ENCODE measurements at regions not wholly inside any gene's neighbourhood (a gene's known extent, or its start where the extent isn't known, plus 50 kb on each side); places are given as distances from the start of the nearest gene placed in this dataset.

- Histone ChIP-seq H3K36me3 (replicated peaks; ENCODE audit: low read depth, low read length) (no peaks in the 10 kb centered on the region), H3K27me3 (ENCODE audit: low read depth, low read length) (no peaks in the 10 kb centered on the region), H3K79me2 (ENCODE audit: low read length) (no peaks in the 10 kb centered on the region), H3K4me2 (ENCODE audit: low read length) (no peak overlapping the region), H3K4me3 (ENCODE audit: low read length) (no peak overlapping the region), H2AFZ (ENCODE audit: low read depth, low read length) (no peak overlapping the region), H3K27ac (ENCODE audit: low read length) (no peak overlapping the region), H3K9ac (ENCODE audit: low read length) (no peak overlapping the region), H3K4me1 (ENCODE audit: low read length) (no peaks in the 10 kb centered on the region), H3K9me3 (ENCODE audit: insufficient read depth, low read length) (no peaks in the 10 kb centered on the region), H4K20me1 (ENCODE audit: insufficient read depth, low read length) (no peaks in the 10 kb centered on the region)
- TF ChIP-seq CTCF (IDR thresholded peaks at IDR 0.05; ENCODE audit: low read depth, low read length) (no peak), EZH2phosphoT487 (IDR thresholded peaks at IDR 0.05; ENCODE audit: low read depth) (no peak)
These were observed 2284.7 kb downstream of the TP53TG3F start for GRCh38 chr16:35744084-35744483.

- Histone ChIP-seq H2AFZ (ENCODE audit: low read depth, low read length) (no peak overlapping the region), H3K36me3 (replicated peaks; ENCODE audit: low read depth, low read length) (no peaks in the 10 kb centered on the region), H3K4me1 (ENCODE audit: low read length) (no peaks in the 10 kb centered on the region), H3K9ac (ENCODE audit: low read length) (no peak overlapping the region), H3K9me3 (ENCODE audit: insufficient read depth, low read length) (no peaks in the 10 kb centered on the region), H3K27ac (ENCODE audit: low read length) (no peak overlapping the region), H3K27me3 (ENCODE audit: low read depth, low read length) (no peaks in the 10 kb centered on the region), H3K4me2 (ENCODE audit: low read length) (no peak overlapping the region), H4K20me1 (ENCODE audit: insufficient read depth, low read length) (no peaks in the 10 kb centered on the region), H3K4me3 (ENCODE audit: low read length) (no peak overlapping the region), H3K79me2 (ENCODE audit: low read length) (no peaks in the 10 kb centered on the region)
- no peak for TF ChIP-seq CTCF (IDR thresholded peaks at IDR 0.05; ENCODE audit: low read depth, low read length)
- no peak for TF ChIP-seq EZH2phosphoT487 (IDR thresholded peaks at IDR 0.05; ENCODE audit: low read depth)
These were observed 2285.3 kb downstream of the TP53TG3F start for GRCh38 chr16:35744726-35745125.

- Histone ChIP-seq H4K20me1 (ENCODE audit: insufficient read depth, low read length) (no peaks in the 10 kb centered on the region), H3K4me2 (ENCODE audit: low read length) (no peak overlapping the region), H3K79me2 (ENCODE audit: low read length) (no peaks in the 10 kb centered on the region), H3K9me3 (ENCODE audit: insufficient read depth, low read length) (no peaks in the 10 kb centered on the region), H2AFZ (ENCODE audit: low read depth, low read length) (no peak overlapping the region), H3K27me3 (ENCODE audit: low read depth, low read length) (no peaks in the 10 kb centered on the region), H3K9ac (ENCODE audit: low read length) (no peak overlapping the region), H3K4me1 (ENCODE audit: low read length) (no peaks in the 10 kb centered on the region), H3K4me3 (ENCODE audit: low read length) (no peak overlapping the region), H3K27ac (ENCODE audit: low read length) (no peak overlapping the region), H3K36me3 (replicated peaks; ENCODE audit: low read depth, low read length) (no peaks in the 10 kb centered on the region)
- no peak for TF ChIP-seq EZH2phosphoT487 (IDR thresholded peaks at IDR 0.05; ENCODE audit: low read depth)
- no peak for TF ChIP-seq CTCF (IDR thresholded peaks at IDR 0.05; ENCODE audit: low read depth, low read length)
These were observed 2285.8 kb downstream of the TP53TG3F start for GRCh38 chr16:35745191-35745590.

- Histone ChIP-seq H3K9ac (ENCODE audit: low read length) (no peak overlapping the region), H3K4me1 (ENCODE audit: low read length) (no peaks in the 10 kb centered on the region), H3K4me2 (ENCODE audit: low read length) (no peak overlapping the region), H2AFZ (ENCODE audit: low read depth, low read length) (no peak overlapping the region), H3K27ac (ENCODE audit: low read length) (no peak overlapping the region), H3K4me3 (ENCODE audit: low read length) (no peak overlapping the region), H3K27me3 (ENCODE audit: low read depth, low read length) (no peaks in the 10 kb centered on the region), H3K36me3 (replicated peaks; ENCODE audit: low read depth, low read length) (no peaks in the 10 kb centered on the region), H3K79me2 (ENCODE audit: low read length) (no peaks in the 10 kb centered on the region), H4K20me1 (ENCODE audit: insufficient read depth, low read length) (no peaks in the 10 kb centered on the region), H3K9me3 (ENCODE audit: insufficient read depth, low read length) (no peaks in the 10 kb centered on the region)
- TF ChIP-seq EZH2phosphoT487 (IDR thresholded peaks at IDR 0.05; ENCODE audit: low read depth) (no peak), CTCF (IDR thresholded peaks at IDR 0.05; ENCODE audit: low read depth, low read length) (no peak)
These were observed 2286.4 kb downstream of the TP53TG3F start for GRCh38 chr16:35745821-35746248.

All from OCI-LY3 (cell line).